ENCODE measurements at regions not wholly inside any gene's neighbourhood (a gene's known extent, or its start where the extent isn't known, plus 50 kb on each side); places are given as distances from the start of the nearest gene placed in this dataset.

DNA sequence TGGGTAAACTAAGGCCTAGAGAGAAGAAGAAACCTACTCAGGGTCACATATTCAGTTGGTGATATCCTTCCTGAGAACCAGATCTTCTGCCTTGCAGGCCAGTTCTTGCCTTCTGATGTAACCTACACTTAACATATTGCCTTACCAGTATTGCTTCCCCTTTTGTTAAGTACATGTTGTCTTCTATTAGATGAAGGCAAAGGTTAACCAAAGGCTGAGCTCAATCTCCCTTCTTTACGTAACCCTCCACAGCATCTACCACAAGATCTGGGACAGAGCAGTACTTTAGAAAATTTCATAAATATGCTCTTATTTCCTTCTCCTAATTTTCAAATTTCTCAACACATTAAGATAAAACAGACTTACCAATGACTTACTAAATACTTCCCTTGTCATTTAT, 474.4 kb downstream of the SH2D1A start:
- TF ChIP-seq POLR2A (IDR thresholded peaks at IDR 0.05) = no peak
- TF ChIP-seq, protein P1, sequence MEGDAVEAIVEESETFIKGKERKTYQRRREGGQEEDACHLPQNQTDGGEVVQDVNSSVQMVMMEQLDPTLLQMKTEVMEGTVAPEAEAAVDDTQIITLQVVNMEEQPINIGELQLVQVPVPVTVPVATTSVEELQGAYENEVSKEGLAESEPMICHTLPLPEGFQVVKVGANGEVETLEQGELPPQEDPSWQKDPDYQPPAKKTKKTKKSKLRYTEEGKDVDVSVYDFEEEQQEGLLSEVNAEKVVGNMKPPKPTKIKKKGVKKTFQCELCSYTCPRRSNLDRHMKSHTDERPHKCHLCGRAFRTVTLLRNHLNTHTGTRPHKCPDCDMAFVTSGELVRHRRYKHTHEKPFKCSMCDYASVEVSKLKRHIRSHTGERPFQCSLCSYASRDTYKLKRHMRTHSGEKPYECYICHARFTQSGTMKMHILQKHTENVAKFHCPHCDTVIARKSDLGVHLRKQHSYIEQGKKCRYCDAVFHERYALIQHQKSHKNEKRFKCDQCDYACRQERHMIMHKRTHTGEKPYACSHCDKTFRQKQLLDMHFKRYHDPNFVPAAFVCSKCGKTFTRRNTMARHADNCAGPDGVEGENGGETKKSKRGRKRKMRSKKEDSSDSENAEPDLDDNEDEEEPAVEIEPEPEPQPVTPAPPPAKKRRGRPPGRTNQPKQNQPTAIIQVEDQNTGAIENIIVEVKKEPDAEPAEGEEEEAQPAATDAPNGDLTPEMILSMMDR (IDR thresholded peaks at IDR 0.05) = no peak
